ENCODE measurements at regions not wholly inside any gene's neighbourhood (a gene's known extent, or its start where the extent isn't known, plus 50 kb on each side); places are given as distances from the start of the nearest gene placed in this dataset.

GRCh38 chr2:180394305-180394704, 387.2 kb upstream of the CWC22 start:
- Mint-ChIP-seq H3K27ac (no peak overlapping the region), H3K4me3 (no peak overlapping the region), H3K36me3 (peaks cover 12% of the 10 kb centered on the region), H3K27me3 (ENCODE audit: low read depth in 2 of 2) (no peaks in the 10 kb centered on the region), H3K9me3 (peaks cover 14 to 16% of the 10 kb centered on the region in 2 donors), H3K4me1 (no peaks in the 10 kb centered on the region)
- H3K9me3 ChIP-seq (ENCODE audit: control insufficient read depth, insufficient read depth, low read length) = no peaks in the 10 kb centered on the region
- no peaks in the 10 kb centered on the region for H3K27me3 ChIP-seq (ENCODE audit: control insufficient read depth, insufficient read depth, low read length)
- H3K36me3 ChIP-seq (ENCODE audit: control insufficient read depth, insufficient read depth, low read length) = no peaks in the 10 kb centered on the region
- H3K4me1 ChIP-seq (ENCODE audit: control insufficient read depth, insufficient read depth, low read length) = no peaks in the 10 kb centered on the region
- DNase-seq = no peak
- TF ChIP-seq CTCF (IDR thresholded peaks at IDR 0.05) = no peak
- no peak for ATAC-seq
- H3K27ac ChIP-seq (ENCODE audit: low read length) = no peak overlapping the region
- H3K4me3 ChIP-seq (ENCODE audit: low read length) = no peak overlapping the region
- intact Hi-C loops (cut with micrococcal nuclease) = no loop called here

GRCh38 chr2:180385601-180386201, 378.6 kb upstream of the CWC22 start:
- TF ChIP-seq CTCF (IDR thresholded peaks at IDR 0.05) = no peak
- intact Hi-C loops (cut with micrococcal nuclease) = no loop called here
- H3K4me1 Mint-ChIP-seq = no peaks in the 10 kb centered on the region
- H3K27ac ChIP-seq (ENCODE audit: low read length) = no peak overlapping the region
- no CpG with 5 or more reads among the region's 2 CpGs for WGBS (ENCODE audit: insufficient coverage)
- H3K4me3 ChIP-seq (ENCODE audit: low read length) = no peak overlapping the region
- no peaks in the 10 kb centered on the region for H3K27me3 Mint-ChIP-seq (ENCODE audit: low read depth in 2 of 2)
- no peaks in the 10 kb centered on the region for H3K4me1 ChIP-seq (ENCODE audit: control insufficient read depth, insufficient read depth, low read length)
- H3K9me3 Mint-ChIP-seq = peaks cover 6 to 8% of the 10 kb centered on the region in 2 donors
- no peaks in the 10 kb centered on the region for H3K9me3 ChIP-seq (ENCODE audit: control insufficient read depth, insufficient read depth, low read length)
- H3K27me3 ChIP-seq (ENCODE audit: control insufficient read depth, insufficient read depth, low read length) = no peaks in the 10 kb centered on the region
- H3K36me3 Mint-ChIP-seq = no peaks in the 10 kb centered on the region
- H3K27ac Mint-ChIP-seq = no peak overlapping the region
- no peak overlapping the region for H3K4me3 Mint-ChIP-seq
- DNase-seq (no peak), ATAC-seq (no peak)
- no peaks in the 10 kb centered on the region for H3K36me3 ChIP-seq (ENCODE audit: control insufficient read depth, insufficient read depth, low read length)

GRCh38 chr2:180376066-180376465, 369.0 kb upstream of the CWC22 start:
- H3K27me3 Mint-ChIP-seq (ENCODE audit: low read depth in 2 of 2) = no peaks in the 10 kb centered on the region
- intact Hi-C loops (cut with micrococcal nuclease) = no loop called here
- no peak overlapping the region for H3K4me3 Mint-ChIP-seq
- Histone ChIP-seq H3K4me1 (ENCODE audit: control insufficient read depth, insufficient read depth, low read length) (no peaks in the 10 kb centered on the region), H3K9me3 (ENCODE audit: control insufficient read depth, insufficient read depth, low read length) (no peaks in the 10 kb centered on the region), H3K4me3 (ENCODE audit: low read length) (no peak overlapping the region), H3K27ac (ENCODE audit: low read length) (no peak overlapping the region), H3K36me3 (ENCODE audit: control insufficient read depth, insufficient read depth, low read length) (no peaks in the 10 kb centered on the region), H3K27me3 (ENCODE audit: control insufficient read depth, insufficient read depth, low read length) (no peaks in the 10 kb centered on the region)
- 83% methylated on average over 1 of the region's 3 CpGs for whole genome bisulfite sequencing (ENCODE audit: insufficient coverage)
- TF ChIP-seq CTCF (IDR thresholded peaks at IDR 0.05) = no peak
- no peak for ATAC-seq
- H3K9me3 Mint-ChIP-seq = peaks cover 2 to 3% of the 10 kb centered on the region in 2 donors
- H3K27ac Mint-ChIP-seq = no peak overlapping the region
- no peaks in the 10 kb centered on the region for H3K4me1 Mint-ChIP-seq
- DNase-seq = no peak
- no peaks in the 10 kb centered on the region for H3K36me3 Mint-ChIP-seq

All from natural killer cell (primary cell).